GM21515 (cell line): ENCODE measurements at regions not wholly inside any gene's neighbourhood (a gene's known extent, or its start where the extent isn't known, plus 50 kb on each side); places are given as distances from the start of the nearest gene placed in this dataset.
"Not testable (repeated sequence)": the region's sequence is repeated elsewhere in the genome, so short reads cannot be mapped to it uniquely, and the experiment has no call there.

ENCODE experiments used
- ATAC-seq: cut with Tn5 transposase; IDR thresholded peaks from one replicate; pipeline ENCODE4 v1.9.1; 2021; ENCODE audit not compliant: unreplicated experiment

DNA sequence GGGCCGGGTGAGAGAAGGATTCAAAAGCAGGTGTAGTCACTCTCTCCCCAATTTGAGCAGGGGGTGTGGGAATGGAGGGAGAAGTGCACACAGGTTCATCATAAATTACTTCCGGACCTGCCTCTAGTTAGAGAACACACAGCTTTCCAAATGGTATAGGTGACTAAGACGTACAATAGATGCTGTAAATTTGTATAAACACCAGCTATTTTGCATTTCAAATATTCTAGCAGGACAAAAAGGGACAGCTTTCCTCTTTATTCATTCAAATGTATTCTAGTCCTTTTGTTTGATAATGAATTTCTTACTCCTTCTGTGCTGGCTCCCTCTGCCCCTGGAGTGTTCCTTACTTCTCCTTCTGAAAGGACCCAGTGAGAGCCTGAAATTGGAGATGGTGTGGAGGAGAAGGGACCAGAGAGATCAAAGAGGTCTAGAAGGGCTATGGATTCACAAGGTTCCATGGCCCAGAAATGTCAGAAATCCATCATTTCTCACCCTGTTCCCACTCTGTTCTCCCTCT is 53.2 kb upstream of the SH3BP4 start:
- ATAC-seq: no peak

DNA sequence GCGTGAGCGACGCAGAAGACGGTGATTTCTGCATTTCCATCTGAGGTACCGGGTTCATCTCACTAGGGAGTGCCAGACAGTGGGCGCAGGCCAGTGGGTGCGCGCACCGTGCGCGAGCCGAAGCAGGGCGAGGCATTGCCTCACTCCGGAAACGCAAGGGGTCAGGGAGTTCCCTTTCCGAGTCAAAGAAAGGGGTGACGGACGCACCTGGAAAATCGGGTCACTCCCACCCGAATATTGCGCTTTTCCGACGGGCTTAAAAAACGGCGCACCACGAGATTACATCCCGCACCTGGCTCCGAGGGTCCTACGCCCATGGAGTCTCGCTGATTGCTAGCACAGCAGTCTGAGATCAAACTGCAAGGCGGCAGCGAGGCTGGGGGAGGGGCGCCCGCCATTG is 63.4 kb upstream of the SH3BP4 start:
- not testable (repeated sequence) for ATAC-seq

GRCh38 chr2:234887195-234887594 is 64.6 kb upstream of the SH3BP4 start:
- ATAC-seq: no peak

DNA sequence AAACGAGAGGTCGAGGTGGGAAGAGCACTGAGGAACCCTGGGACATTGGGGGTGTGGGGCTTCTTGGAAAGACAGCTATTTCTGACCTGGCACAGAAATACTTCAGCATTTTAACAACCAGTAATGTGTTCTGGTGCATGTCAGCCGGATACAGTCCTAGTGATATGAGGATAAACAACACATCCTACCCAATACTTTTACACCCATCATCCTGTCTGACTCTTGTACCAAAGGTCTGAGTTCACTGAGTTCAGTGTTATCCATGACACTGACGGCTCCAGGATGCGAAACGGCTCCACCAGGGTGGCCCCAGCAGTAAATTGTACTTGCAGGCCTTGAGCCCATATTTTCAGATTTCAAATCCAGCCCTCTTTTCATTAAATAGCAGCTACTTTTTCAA is 65.9 kb upstream of the SH3BP4 start:
- ATAC-seq: no peak

DNA sequence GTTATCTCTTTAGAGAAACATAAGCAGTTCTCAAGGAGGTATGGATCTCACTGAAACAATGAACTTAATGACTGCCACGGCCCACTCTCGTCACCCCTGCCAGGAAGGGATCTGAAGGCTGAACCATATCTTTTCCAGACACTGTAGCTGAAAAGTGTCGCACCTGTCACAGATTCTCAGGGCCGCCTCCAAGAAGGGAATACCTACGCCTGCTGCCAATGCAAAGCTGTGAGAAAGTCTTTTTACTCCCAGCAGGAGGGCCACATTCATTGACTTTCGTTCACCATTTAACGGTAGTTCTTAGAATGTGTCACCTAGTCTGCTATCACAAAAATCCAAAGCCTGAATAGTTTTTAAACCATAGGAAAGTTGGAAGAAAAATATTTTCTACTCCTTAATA is 66.7 kb upstream of the SH3BP4 start:
- no peak for ATAC-seq

DNA sequence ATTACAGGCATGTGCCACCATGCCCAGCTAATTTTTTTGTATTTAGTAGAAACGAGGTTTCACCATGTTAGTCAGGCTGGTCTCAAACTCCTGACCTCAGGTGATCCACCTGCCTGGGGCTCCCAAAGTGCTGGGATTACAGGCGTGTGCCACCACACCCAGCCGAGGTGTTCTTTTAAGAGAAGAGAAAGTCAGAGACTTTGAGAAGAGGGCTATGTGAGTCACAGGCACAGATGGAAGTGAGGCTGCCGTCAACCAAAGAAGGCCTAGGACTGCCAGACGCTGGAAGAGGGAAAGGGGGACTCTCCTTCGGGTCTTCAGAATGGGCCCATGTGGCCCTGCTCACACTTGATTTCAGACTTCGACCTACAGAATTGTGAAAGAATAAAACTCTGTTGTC is 67.2 kb upstream of the SH3BP4 start:
- ATAC-seq: no peak

GRCh38 chr2:234881413-234882241 is 70.2 kb upstream of the SH3BP4 start:
- no peak for ATAC-seq

- ATAC-seq: no peak
Observed at GRCh38 chr2:234880551-234881211, 71.1 kb upstream of the SH3BP4 start.

- ATAC-seq: no peak
Observed at GRCh38 chr2:234879671-234880455, 72.0 kb upstream of the SH3BP4 start.

GRCh38 chr2:234876621-234877020 is 75.2 kb upstream of the SH3BP4 start:
- ATAC-seq: not testable (repeated sequence)

DNA sequence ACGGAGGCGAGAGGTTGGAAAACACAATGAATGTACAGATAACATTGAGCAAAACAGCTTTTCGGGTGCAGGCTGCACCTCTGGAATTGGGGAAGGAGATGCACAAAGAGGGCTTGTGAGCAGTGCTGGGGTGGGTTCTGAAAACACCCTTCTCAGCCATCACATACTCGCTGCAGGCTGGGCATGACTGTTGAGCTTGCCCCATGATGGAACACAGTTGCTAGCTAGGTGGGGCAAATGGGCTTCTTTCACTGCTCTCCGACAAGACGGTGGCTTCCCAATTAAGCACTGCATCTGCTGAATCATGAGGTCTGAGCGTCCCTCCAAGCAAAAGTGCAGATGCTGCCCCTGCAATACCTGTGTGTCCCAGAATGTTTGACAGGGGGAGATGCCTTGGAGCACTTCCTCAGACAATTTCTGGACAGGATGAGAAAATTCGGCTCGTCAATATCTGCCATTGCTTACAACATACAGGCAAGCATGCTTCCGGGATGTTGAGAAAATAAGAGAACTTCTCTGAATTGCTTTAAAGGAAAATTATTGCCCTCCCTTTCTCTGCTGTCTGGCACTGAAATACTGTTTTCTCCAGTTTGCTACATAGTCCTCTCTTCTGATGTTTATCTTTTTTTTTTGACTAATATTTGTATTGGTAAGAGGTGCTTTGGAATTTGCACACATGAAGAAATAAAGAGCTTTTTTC is 77.3 kb upstream of the SH3BP4 start:
- no peak for ATAC-seq

DNA sequence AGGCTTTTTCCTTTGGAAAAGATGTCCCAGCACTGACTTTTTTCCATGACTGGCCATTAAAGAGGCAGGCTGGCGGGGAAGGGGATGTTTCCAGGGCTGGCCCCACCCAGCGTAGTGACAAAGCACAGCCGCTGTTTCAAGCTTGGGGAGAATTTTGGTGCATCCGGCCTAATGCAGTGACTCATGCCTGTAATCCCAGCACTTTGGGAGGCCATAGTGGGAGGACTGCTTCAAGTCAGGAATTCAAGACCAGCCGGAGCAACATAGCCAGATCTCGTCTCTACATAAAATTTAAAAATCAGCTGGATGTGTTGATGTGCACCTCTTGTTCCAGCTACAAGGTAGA is 78.0 kb upstream of the SH3BP4 start:
- no peak for ATAC-seq

- no peak for ATAC-seq
Observed at GRCh38 chr2:234873103-234873827, 78.6 kb upstream of the SH3BP4 start.

- no peak for ATAC-seq
Observed at GRCh38 chr2:234869969-234870368, 81.8 kb upstream of the SH3BP4 start.

- no peak for ATAC-seq
Observed at GRCh38 chr2:234869164-234869563, 82.7 kb upstream of the SH3BP4 start.

- no peak for ATAC-seq
Observed at GRCh38 chr2:234867882-234868285, 83.9 kb upstream of the SH3BP4 start.

DNA sequence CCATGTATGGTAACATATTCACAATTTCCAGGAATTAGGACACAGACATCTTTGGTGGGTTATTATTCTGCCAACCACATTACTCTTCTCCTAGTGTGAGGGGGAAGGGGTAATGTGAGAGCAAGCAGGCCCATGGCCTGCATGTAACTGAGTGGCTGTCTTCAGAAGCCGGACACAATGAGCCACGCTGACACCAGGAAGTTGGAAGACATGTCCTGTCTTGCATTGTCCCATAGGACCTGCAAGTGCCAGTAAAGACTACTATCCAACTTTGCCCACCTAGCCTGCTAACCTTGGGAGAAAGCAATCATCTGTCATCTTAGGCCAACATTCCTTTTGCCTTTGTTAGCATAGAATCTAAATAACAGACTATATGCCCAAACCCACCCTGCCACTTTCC is 86.2 kb upstream of the SH3BP4 start:
- no peak for ATAC-seq

GRCh38 chr2:234865040-234865439 is 86.8 kb upstream of the SH3BP4 start:
- ATAC-seq: no peak

DNA sequence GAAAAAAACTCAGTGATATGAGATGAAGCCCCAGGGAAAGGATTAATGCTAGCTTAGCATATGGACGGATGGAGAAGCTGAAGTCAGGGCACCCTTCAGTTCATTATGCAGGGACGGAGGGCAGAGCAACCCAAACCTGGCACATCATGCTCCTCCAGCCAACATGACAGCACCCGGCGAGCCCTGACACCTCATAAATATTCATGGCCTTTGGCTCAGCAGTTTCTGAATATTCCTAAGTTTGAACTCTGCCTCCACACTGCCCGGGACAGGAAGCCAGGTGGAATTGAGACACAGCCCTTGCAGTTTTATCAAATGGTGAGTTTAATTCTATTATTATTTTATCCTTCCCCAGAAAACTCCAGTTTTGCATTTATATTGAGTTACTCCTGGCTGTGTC is 87.3 kb upstream of the SH3BP4 start:
- no peak for ATAC-seq
